A673 (cell line): ENCODE measurements at regions not wholly inside any gene's neighbourhood (a gene's known extent, or its start where the extent isn't known, plus 50 kb on each side); places are given as distances from the start of the nearest gene placed in this dataset.

Experiments used
- EZH2 ChIP-seq: fragments of 200-600 bp; sonication (generic); IDR thresholded peaks from 2 replicates; pipeline ENCODE4 v1.6.1; 2017; ENCODE audit warnings: borderline replicate concordance, low read depth, mild to moderate bottlenecking, mixed read lengths, antibody characterized with exemption, low read length; ENCODE audit not compliant: poor library complexity, severe bottlenecking
- TF ChIP-seq, protein P1 (sequence below): fragments of 300-800, 200-600 bp; sonication (generic); conservative IDR thresholded peaks from 2 replicates; pipeline ENCODE4 v1.5.1; 2017; ENCODE audit warnings: low read depth, mild to moderate bottlenecking, antibody characterized with exemption, low read length, moderate library complexity, mixed read lengths

DNA sequence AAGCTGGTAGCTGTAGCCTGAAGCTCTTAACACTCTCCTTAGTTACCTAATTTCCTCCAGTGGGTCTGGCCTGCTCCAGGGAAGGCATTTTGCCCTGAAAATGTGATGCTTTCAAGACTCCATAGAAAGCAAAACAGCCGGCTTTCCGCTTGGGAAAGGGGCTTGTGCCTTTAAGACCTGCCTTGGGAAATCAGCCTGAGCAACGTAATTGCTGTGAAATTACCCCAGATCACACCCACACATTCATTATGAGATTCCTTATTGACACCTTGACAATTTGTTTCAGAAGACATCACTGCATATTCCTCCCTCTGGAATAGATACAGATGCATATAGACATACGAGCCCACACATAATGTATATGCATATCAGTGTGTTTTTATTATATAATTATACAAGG lies 190.5 kb upstream of the SKOR2 start:
- TF ChIP-seq, protein P1, sequence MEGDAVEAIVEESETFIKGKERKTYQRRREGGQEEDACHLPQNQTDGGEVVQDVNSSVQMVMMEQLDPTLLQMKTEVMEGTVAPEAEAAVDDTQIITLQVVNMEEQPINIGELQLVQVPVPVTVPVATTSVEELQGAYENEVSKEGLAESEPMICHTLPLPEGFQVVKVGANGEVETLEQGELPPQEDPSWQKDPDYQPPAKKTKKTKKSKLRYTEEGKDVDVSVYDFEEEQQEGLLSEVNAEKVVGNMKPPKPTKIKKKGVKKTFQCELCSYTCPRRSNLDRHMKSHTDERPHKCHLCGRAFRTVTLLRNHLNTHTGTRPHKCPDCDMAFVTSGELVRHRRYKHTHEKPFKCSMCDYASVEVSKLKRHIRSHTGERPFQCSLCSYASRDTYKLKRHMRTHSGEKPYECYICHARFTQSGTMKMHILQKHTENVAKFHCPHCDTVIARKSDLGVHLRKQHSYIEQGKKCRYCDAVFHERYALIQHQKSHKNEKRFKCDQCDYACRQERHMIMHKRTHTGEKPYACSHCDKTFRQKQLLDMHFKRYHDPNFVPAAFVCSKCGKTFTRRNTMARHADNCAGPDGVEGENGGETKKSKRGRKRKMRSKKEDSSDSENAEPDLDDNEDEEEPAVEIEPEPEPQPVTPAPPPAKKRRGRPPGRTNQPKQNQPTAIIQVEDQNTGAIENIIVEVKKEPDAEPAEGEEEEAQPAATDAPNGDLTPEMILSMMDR: no peak
- TF ChIP-seq EZH2: no peak
